GM18867 (cell line): ENCODE measurements at regions not wholly inside any gene's neighbourhood (a gene's known extent, or its start where the extent isn't known, plus 50 kb on each side); places are given as distances from the start of the nearest gene placed in this dataset.

ENCODE experiments used
- ATAC-seq: cut with Tn5 transposase; IDR thresholded peaks from one replicate; pipeline ENCODE4 v1.9.1; 2021; ENCODE audit warnings: mild to moderate bottlenecking, moderate library complexity; ENCODE audit not compliant: unreplicated experiment

DNA sequence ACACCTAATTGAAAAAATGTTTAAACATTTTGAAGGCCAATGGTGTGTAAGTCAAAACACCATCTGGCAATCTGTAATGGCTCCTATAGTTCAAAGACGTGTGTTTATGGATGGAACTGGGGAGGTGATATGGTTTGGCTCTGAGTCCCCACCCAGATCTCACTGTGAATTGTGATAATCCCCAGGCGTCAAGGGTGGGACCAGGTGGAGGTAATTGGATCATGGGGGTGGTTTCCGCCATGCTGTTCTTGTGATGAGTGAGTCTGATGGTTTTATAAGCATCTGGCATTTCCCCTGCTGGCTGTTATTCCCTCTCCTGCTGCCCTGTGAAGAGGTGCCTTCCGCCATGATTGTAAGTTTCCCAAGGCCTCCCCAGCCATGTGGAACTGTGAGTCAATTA, 52.2 kb downstream of the ADRA2C start:
- ATAC-seq = no peak

DNA sequence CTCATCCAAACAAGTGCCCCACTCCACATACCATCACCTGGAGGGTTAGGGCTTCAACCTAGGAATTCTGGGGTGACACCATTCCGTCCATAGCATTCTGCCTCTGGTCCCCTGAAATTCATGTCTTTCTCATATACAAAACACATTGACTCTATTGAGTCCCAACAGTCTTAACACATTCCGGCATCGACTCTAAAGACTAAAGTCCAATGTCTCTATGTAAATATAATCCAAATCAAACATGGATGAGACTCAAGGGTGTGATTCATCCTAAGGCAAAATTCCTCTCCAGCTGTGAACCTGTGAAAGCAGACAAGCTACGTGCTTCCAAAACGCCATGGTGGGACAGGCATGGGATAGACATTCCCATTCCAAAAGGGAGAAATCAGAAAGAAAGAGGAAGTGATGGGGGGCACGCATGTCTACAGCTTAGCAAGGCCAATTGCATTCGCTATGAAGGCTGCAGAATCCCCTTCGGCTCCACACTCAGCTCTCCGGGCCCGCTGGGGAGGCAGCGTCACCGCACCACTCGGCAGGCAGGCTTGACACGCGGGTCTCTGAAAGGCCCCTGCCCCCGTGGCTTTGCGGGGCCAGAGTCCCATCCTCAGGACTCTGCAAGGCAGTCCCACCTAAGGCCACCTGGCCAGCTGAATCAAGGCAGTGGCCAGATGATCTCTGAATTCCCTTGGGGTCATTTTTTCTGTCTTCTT, 53.2 kb downstream of the ADRA2C start:
- no peak for ATAC-seq

DNA sequence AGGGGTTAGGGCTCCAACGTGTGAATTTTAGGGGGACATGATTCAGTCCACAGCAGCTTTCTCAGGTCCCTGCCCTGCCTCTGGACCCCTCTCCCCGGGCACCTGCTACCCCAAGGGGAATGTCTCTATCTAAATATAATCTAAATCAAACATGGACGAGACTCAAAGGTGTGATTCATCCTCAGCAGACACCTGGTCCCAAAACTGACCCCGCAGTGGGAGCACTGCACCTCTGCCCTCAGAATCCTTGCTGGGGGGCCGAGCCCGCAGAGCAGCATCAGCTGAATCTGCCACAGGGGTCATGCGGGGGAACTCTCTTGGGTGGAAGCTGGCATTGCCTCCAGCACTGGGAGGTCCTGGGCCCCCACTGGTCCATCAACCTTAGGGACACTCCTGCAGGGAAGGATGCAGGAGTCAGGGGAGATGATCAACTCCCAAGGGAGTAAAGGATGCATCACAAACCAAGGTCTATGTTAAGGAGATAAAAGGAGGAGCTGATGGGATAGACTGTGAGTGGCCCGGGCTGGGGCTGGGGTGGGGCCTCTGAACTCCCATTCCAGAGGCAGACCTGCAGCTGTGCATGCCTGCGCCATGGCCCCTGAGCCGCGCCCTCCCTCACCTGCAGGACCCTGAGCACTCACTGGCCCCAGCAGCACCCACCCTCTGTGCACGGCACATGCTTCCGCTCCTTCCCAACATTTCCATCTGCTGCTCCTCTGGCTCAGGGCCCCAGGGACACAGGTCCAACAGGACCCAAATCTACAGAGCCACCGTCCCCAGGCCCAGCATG, 54.0 kb downstream of the ADRA2C start:
- ATAC-seq = no peak

DNA sequence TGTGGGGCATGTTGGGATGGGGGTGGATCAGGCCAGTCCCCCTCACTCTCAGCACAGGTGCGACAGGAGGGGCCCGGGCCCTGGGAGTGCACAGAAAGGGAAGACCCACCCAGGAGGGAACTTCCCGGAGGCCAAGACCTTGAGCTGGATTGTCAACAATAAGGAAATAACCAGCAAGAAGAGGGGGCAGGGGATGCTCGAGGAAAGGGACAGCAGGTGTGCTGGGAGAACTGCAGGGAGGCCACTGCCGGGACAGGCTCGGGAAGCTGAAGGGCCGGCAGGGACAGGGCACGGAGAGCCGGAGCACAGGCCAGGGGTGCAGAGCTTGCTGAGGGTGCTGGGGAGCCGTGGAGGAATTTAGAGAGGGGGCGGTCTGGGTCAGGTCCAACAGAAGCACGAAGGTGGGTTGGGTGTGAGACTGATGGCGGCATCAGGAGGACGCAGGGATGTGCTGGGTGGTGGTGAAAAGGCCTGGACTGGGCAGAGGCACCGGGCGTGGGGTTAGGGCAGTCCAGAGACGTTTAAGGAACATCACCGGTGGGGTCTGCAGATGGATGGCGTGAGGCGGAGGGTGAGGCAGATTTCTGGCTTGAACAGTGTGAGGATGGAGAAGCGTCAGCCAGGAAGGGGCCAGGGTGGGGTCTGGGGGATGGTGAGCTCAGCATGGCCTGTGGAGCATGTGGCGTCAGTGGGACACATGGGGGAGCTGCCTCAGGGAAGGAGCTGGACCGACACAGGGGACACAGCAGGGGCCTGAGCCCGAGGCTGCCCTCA, 54.8 kb downstream of the ADRA2C start:
- ATAC-seq = no peak

DNA sequence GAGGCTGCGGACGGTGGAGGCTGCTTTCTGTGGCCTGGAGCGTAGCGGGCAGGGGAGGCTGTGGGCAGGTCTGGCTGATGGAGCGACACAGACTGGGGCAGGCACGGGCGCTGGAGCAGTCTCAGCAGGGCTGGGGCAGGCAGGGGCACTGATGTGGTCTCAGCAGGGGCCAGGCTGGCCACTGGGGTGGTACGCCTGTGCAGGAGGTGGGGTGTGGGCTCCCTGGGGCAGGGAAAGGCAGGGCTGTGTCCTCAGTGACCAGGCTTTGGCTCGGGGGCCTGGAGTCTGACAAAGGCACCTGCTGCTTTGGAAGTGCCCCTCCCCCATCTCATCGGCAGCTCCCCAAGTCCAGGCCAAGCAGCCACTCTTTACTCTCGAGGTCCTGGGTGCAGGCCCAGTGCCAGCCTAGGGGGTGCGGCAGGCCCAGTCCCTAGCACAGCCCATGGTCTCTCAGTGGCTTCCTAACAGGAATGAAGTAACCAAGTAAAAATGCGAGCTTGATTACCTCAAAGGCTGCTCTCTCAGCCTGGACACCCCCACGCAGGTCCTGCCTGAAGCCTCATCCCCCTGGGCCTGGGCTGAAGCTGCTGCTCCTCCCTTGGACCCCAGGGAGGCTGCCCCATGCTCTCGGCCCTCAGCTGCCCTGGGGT, 55.5 kb downstream of the ADRA2C start:
- ATAC-seq = no peak

DNA sequence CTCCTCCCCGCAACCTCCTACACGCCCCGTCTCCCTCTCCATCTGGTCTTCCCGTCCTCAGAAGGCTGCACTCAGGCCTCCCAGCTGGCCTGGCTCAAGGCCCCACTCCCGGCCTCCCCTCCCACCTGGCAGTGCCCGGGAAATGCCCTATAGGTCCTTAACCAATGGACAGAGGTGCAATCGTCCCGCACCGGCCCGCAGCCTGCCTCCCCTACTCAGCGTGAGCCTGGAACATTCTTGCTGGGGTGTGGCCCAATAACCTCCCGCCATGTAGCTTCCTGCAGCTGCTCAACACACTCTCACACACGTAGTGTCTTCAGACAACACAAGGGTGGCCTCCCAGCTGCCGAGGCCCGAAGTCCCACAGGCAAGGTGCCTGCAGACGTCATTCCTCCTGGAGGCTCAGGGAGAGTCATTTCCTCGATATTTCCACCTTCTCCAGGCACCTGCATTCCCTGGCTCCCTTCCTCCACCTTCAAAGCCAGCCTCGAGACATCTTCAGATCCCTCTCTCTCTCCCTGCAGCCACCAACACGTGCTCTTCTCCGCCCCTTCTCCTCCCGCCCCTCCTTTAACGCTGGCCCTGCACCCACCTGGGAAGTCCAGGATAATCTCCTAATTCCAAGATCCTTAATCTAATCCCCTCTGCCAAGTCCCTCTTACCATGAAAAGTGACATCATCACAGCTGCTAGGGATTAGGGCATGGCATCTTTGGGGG, 56.2 kb downstream of the ADRA2C start:
- no peak for ATAC-seq

DNA sequence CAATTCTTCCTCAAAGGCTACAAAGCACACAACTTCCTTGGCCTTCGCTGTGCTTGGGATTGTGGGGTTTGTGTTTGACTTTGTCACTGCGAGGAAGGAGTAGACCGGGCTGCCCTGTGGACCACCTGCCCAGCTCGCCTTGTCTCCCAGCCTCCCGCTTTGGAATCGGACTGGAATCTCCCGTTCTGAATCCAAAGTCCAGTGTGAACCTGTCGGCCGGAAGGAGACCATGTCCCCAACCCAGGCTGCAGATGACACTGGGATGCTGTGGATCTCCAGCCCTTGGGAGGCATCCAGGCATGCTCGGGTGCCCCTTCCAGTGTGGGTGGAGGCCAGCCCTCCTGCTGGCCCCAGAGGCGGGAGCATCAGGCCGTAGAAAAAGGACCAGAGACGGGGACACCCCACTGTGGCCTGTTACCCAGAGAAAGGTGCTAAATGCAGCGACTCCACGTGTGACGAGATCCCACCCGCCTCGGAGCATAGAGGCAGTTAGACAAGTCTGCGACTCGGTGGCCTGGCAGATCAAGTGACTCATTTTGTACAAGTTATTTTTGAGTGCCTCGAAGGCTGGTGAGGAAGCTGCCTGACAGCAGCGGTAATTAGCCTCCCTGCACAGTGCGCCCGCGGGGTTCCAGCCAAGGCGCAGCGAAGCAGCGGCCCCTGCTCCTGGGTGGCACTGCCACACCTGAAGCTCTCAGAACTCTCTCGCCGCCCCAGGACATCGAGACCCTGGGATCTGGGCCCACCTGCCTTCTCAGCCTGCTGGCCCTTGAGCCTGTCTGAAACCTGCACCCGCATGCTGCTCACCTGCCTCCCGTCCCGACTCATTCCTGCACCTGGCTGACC, 57.5 kb downstream of the ADRA2C start:
- no peak for ATAC-seq

DNA sequence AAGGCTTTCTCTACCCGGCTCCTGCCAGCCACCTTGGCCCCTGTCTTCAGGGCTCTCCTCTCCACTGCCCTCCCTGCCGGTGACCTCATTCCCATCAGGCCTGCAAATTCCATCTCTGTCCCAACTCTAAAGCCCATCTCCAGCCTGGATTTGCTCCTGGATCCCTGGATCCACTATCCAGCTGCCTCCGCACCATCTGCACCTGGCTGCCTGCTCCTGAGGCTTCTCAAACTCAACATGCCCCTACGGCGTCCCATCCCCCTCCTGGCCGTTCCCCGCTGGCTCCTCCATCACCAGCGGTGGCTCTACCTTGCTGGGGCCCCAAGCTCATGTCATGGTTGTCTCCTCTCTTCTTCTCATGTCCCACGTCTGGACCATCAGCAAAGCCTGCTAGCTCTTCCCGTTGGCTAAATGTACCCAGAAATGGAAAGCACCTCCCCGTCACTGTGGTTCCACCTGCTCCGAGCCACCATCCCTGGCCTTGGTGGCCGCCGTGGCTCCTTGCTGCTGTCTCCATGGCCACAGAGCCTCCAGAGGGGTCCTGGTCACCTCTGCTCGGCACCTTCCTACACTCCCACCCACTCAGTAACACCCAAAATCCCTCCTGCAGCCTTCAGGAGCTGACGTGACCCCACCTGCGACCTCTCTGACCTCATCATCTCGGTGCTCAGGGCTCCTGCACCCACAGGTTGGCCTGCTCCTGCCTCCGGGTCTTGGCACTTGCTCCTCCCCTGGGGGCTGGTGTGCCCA, 58.5 kb downstream of the ADRA2C start:
- ATAC-seq = no peak

DNA sequence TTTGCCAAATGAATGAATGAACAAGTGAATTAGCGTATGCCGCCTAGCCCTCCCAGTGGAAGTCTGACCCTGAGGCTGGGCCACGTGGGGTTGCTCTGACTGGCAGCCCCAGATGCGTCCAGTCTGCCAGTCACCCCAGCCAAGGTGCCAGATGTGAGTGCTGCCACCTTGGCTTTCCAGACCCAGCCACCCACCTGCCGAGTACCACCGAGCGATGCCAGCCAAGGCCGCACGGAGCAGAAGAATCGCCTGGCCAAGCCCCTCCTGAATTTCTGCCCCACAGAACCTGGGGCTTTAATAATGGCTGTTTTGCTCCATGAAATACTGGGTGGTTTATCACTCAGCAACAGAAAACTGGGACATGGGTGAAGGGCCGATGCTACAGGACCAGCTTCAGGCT, 59.3 kb downstream of the ADRA2C start:
- ATAC-seq = no peak

DNA sequence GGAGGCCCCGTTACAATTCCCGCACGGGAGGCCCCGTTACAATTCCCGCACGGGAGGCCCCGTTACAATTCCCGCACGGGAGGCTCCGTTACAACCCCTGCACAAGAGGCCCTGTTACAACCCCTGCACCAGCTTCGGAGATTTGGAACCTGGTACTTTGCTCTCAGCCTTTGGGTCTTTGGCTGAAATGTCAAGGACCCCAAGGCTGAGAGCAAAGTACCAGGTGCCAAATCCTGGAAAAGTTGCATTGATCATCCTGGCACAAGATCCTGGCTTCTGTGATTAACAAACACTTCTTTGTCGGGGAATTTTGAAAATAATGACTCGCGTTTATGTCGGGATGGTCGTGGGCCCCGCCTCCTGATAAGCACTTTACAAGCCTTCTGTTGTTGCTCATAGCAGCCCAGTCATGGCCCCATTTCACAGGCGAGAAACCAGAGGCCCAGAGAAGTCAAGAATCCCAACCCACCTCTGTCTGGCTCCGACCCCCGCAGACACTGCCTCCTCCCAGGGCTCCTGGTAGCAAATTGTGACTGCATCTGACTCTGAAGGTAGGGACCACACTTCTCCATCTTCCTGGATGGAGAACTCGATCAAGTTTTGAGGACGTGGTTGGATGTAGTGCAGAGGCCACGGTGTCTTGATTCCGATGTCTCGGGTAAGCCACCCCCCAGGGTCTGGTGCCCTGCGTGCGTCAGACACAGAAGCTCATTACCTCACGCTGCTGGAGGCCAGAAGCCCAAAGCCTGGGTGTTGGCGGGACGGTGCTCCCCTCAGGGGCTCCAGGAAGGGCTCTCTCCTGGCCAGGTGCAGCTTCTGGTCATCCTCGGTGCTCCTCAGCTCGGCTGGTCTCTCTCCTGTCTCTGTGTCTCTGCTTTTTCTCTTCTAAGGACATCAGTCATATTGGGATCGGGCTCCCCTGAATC, 60.3 kb downstream of the ADRA2C start:
- ATAC-seq = no peak

DNA sequence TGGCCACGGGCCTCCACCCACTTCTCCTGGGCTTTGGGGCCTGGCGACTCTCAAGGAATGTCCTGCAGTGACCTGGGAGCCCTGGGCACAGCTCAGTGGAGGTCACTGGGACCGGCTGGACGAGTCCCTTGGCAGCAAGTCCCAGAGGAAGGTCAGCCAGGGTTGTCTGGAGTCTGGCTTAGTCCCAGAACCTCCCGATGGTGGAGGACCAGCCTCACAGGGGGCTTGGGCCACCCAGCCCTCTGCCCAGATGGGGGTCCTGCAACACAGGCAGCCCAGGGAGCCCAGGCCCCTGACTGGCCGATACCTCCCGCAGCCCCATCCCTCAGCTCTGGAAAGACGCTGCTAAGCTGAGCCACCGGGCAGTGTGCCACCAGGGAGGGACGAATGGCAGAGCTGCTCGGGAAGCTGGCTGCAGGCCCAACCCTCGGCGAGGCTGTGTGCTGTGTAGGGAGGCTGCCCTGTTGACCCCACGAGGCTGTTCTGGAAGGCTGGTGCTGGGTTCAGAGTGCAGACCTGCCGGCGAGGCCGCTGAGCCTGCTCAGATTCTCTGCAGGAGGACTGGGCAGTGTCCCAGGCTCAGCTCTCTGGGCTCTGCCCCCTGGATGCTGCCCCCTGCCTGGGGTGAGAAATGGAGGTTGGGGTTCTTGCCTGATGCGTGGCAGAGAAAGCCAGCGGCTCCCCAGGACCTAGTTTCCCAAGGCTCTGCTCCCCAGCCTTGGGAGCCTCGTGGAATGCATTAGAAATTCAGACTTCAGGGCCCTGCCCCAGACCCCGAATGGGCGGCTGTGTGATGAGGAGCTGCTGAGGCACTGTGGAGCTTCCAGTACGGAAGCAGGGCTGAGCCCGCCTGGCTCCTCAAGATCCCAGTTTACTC, 61.7 kb downstream of the ADRA2C start:
- no peak for ATAC-seq

DNA sequence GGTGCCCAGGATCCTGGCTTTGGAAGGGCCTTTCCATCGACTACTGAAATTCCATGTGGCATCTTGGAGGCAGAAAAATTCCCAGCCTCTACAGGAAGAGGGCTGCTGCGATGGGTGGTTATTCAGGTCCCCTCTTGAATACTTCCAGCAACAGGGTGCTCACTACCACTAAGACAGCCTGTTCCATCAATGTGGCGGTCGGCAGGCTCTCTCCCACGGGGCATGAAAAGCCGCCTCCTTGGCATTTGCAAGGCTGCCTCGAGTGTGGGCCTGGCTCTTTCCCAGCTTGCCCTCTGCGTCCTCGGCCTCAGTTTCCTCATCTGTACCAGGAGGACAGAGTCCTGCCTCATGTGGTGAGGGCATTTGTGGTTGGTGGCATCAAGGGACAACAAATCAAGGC, 62.4 kb downstream of the ADRA2C start:
- no peak for ATAC-seq

DNA sequence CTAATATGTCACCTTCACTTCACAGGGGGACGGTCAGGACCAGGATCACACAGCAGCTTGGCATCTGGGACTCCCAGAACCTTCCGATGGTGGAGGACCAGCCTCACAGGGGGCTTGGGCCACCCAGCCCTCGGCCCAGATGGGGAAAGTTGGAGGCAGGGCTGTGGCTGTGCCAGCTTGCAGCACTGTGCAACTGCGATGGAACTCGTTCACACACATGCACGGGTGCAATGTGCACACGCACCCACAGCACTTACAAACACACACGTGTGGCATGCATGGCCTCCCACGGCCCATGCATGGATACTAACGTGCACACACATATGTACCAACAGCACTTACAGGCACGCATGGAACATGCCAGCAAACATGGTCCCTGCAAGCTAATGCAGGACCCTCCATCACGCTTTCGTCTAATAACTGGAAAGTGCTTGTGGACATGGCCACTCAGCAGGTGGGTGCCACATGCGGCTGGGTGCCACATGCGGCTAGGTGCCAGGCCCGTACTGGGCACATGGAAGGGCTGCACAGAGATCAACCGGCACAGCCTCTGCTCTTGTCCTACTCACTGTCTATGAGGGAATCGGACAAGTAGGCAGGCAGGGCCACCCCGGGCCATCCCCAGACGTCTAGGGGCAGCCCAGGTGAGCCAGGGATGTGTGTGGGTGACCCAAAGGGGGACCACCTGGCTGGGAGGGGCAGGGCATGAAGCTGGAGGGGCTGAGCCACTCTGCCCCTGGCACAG, 63.2 kb downstream of the ADRA2C start:
- ATAC-seq = no peak

DNA sequence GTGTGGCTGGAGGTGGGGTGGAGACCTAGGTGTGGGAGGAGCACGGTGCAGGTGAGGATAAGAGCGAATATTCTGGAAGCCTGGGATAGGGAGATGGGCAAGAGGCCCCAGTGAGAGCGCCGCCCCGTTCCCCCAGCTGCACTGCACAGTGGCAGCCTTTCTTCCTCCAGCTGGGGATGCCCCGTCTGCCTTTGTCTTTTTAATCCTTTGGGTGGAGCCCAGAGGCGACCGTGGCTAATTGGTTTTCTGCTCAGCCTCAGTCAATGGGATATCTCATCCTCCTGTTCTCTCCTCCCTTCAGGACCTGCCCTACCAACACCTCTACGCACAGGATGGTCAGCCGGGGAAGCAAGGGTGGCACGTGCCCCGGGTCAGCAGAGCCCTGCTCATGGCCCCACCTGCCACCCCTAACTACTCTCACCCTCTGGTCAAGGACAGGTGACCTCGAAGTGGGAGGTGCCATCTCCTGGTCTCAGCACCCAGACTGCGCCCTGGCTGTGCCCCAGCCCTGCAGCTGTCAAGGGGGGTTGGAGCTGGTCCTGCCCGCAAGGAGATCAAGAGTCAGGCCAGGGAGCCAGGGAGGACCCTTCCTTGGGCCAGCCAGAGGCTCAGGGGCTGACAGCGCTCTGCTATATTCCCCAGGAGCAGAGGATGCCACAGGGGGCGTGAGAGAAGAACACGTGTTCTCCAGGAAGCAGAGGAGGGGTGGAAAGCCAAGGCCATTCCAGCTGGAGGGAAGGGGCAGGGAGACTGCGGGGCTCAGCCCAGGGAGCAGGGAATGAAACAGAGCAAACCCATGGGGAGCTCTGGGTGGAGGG, 64.0 kb downstream of the ADRA2C start:
- no peak for ATAC-seq

DNA sequence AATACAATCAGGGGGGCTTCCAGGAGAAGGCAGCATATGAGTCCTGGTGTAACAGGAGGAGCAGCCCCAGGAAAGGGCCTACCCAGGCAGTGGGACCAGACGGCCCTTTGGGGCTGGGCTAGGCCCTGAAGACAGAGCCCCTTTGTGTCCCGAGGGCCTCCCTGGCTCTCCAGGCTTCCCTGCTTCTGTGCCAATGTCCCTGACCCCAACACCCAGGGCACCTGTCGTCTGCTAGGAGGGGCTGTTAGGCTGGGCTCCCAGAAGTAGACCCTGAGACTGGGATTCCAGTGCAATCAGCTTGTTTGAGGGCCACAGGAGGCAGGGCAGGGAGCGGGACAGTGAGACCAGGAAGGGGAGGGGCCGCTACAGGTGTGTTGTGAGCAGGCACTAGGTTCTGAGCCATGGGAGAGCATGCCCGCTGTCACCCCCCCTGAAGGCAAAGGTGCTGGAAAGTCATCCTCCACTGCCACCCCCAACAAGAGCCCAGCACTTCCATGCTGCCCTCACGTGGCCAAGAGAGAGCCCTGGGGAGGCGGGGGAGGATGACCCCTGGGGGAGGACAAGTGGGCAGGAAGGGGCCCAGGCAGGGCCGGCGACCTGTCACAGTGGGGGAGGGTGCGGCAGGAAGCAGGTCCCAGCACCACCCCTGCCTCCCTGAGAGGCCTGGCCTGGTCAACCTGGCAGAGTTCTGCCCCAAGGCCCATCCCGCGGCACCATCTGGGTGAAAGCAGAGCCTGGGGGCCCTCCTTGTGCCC, 64.8 kb downstream of the ADRA2C start:
- ATAC-seq = no peak
